HepG2 (cell line): ENCODE measurements at regions not wholly inside any gene's neighbourhood (a gene's known extent, or its start where the extent isn't known, plus 50 kb on each side); places are given as distances from the start of the nearest gene placed in this dataset.

Experiments used
- ATF7 ChIP-seq, 2 experiments: fragments of 450-650 bp in 1 of 2; sonication (generic) in 1 of 2; formaldehyde crosslinking in 1 of 2; IDR thresholded peaks; 2 replicates each; pipeline versions ENCODE4 v1.4.0 to v1.6.1; 2016 to 2020; ENCODE audit warnings: antibody characterized with exemption in 1 of 2, mild to moderate bottlenecking in 1 of 2, missing genetic modification reagents in 1 of 2
- CCDC6 ChIP-seq: sonication (generic); formaldehyde crosslinking; IDR thresholded peaks from 2 replicates; pipeline ENCODE4 v1.8.1; 2022; ENCODE audit warnings: mild to moderate bottlenecking, missing genetic modification reagents, moderate library complexity
- CEBPB ChIP-seq: IDR thresholded peaks from 2 replicates; pipeline ENCODE4 v1.6.1; 2011; ENCODE audit warnings: low read depth, low read length, improper control_type of control experiment, borderline replicate concordance
- CEBPG ChIP-seq: IDR thresholded peaks from 2 replicates; pipeline ENCODE4 v1.6.1; 2016
- CREM ChIP-seq, 2 experiments: sonication (generic) in 1 of 2; formaldehyde crosslinking in 1 of 2; IDR thresholded peaks; 2 replicates each; pipeline versions ENCODE4 v1.4.0 to v1.6.1; 2016 to 2020; ENCODE audit warnings: antibody characterized with exemption in 1 of 2, mild to moderate bottlenecking in 1 of 2, missing genetic modification reagents in 1 of 2
- FOXA3 ChIP-seq: IDR thresholded peaks from 2 replicates; pipeline ENCODE4 v1.6.1; 2016; ENCODE audit warnings: missing genetic modification reagents, missing compliant biosample characterization
- FOXO1 ChIP-seq: sonication (generic); formaldehyde crosslinking; IDR thresholded peaks from 2 replicates; pipeline ENCODE4 v1.4.0; 2020; ENCODE audit warnings: missing genetic modification reagents
- HMG20A ChIP-seq: IDR thresholded peaks from 2 replicates; pipeline ENCODE4 v1.6.1; 2016; ENCODE audit warnings: borderline replicate concordance
- ISL2 ChIP-seq: sonication (generic); formaldehyde crosslinking; IDR thresholded peaks from 2 replicates; pipeline ENCODE4 v1.5.0; 2020; ENCODE audit warnings: missing genetic modification reagents
- NCOA5 ChIP-seq: sonication (generic); formaldehyde crosslinking; IDR thresholded peaks from 2 replicates; pipeline ENCODE4 v1.4.0; 2020; ENCODE audit warnings: missing genetic modification reagents
- NFKBIZ ChIP-seq: IDR thresholded peaks from 2 replicates; pipeline ENCODE4 v1.6.1; 2018; ENCODE audit warnings: missing genetic modification reagents, missing compliant biosample characterization
- PHF20 ChIP-seq: sonication (generic); formaldehyde crosslinking; IDR thresholded peaks from 2 replicates; pipeline ENCODE4 v1.5.0; 2020; ENCODE audit warnings: mild to moderate bottlenecking, missing genetic modification reagents
- PHF5A ChIP-seq: IDR thresholded peaks from one replicate; pipeline ENCODE4 v1.6.1; 2018; ENCODE audit warnings: low read depth, missing genetic modification reagents; ENCODE audit not compliant: unreplicated experiment
- POLR2G ChIP-seq: fragments of 200-400 bp; formaldehyde crosslinking; IDR thresholded peaks from 2 replicates; pipeline ENCODE4 v1.6.1; 2018; ENCODE audit warnings: mild to moderate bottlenecking, low read depth, low read length, moderate library complexity
- PRDM10 ChIP-seq: sonication (generic); formaldehyde crosslinking; IDR thresholded peaks from 2 replicates; pipeline ENCODE4 v1.4.0; 2020; ENCODE audit warnings: low read depth, missing genetic modification reagents
- RBAK ChIP-seq: sonication (generic); formaldehyde crosslinking; IDR thresholded peaks from 2 replicates; pipeline ENCODE4 v1.5.1; 2020; ENCODE audit warnings: mild to moderate bottlenecking, missing genetic modification reagents
- SNAI1 ChIP-seq: sonication (generic); formaldehyde crosslinking; IDR thresholded peaks from 2 replicates; pipeline ENCODE4 v1.5.0; 2020; ENCODE audit warnings: mild to moderate bottlenecking, missing genetic modification reagents, borderline replicate concordance
- SOX13 ChIP-seq, 3 experiments: fragments of 450-650 bp in 1 of 3; sonication (generic) in 1 of 3; formaldehyde crosslinking in 1 of 3; IDR thresholded peaks in 2 of 3; conservative IDR thresholded peaks in 1 of 3; 2 replicates each; pipeline versions ENCODE4 v1.5.0 to v1.6.1; 2016 to 2020; ENCODE audit warnings: antibody characterized with exemption in 1 of 3, mild to moderate bottlenecking in 1 of 3, missing compliant biosample characterization in 1 of 3, missing genetic modification reagents in 1 of 3, moderate library complexity in 1 of 3
- SOX5 ChIP-seq: IDR thresholded peaks from 2 replicates; pipeline ENCODE4 v1.6.1; 2016; ENCODE audit warnings: borderline replicate concordance
- ZNF354B ChIP-seq: sonication (generic); formaldehyde crosslinking; IDR thresholded peaks from 2 replicates; pipeline ENCODE4 v1.8.0; 2022; ENCODE audit warnings: mild to moderate bottlenecking, missing genetic modification reagents
- ZNF549 ChIP-seq: sonication (generic); formaldehyde crosslinking; IDR thresholded peaks from 2 replicates; pipeline ENCODE4 v1.5.0; 2020; ENCODE audit warnings: missing genetic modification reagents
- ZNF644 ChIP-seq: IDR thresholded peaks from 2 replicates; pipeline ENCODE4 v1.6.1; 2016; ENCODE audit warnings: low read depth
- ZNF75D ChIP-seq: sonication (generic); formaldehyde crosslinking; IDR thresholded peaks from 2 replicates; pipeline ENCODE4 v1.8.1; 2023; ENCODE audit warnings: missing genetic modification reagents, mild to moderate bottlenecking, borderline replicate concordance
- TF ChIP-seq, protein P1 (sequence below): IDR thresholded peaks from 2 replicates; pipeline ENCODE4 v1.6.1; 2016; ENCODE audit warnings: low read depth, borderline replicate concordance
- TF ChIP-seq, protein P2 (sequence below), 2 experiments: sonication (generic) in 1 of 2; formaldehyde crosslinking in 1 of 2; IDR thresholded peaks; 2 replicates each; pipeline versions ENCODE4 v1.5.1 to v1.6.1; 2011 to 2020; ENCODE audit warnings: borderline replicate concordance in 1 of 2, low read depth in 1 of 2, low read length in 1 of 2, mild to moderate bottlenecking in 1 of 2, missing genetic modification reagents in 1 of 2, moderate library complexity in 1 of 2

DNA sequence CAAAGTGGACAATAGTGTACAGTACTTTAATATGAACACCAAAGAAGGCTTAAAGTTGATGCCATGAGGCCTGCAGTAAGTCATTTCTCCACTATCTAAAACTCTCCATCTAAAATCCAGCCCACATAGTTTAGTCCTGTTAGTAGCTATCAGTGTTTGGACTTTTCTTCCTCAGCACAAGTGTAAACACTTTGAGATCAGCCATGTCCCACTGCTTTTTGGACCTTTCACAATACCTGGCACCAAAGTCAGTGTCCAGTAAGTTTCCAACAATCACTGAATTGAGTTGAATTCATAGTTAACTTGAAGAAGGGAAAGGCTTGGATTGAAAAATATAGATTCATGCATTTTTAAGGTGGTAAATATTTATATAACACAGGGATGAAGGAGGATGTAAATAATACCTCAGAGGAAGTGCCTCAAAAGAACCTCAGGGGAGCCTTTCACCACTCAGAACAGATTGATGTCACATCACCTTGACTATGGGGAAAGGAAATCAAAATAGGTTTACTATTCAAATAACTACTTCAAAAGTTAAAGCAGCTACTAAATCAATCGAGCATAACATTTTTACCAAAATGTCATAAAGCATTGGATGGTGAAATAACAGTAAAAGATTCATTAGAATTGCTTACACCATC lies 76.7 kb downstream of the FTHL17 start (continued):
- no peak for TF ChIP-seq PHF20 (CRISPR knock-in tag)
- TF ChIP-seq POLR2G, result no peak
- peak; percentile 81; the same call in 1 of the 2 replicates for TF ChIP-seq ZNF644 (CRISPR knock-in tag)
- no peak for TF ChIP-seq ZNF75D (CRISPR knock-in tag)
- no peak for TF ChIP-seq NFKBIZ (CRISPR knock-in tag)
- TF ChIP-seq ZNF354B, result no peak
- no peak for TF ChIP-seq SNAI1 (CRISPR knock-in tag)
- TF ChIP-seq, protein P1, sequence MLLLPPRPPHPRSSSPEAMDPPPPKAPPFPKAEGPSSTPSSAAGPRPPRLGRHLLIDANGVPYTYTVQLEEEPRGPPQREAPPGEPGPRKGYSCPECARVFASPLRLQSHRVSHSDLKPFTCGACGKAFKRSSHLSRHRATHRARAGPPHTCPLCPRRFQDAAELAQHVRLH (CRISPR knock-in tag), result no peak
- no peak for TF ChIP-seq ZNF549 (CRISPR knock-in tag)
- TF ChIP-seq SOX13 (IDR thresholded peaks at IDR 0.05), result no peak
- TF ChIP-seq SOX13 (CRISPR knock-in tag; conservative IDR thresholded peaks at IDR 0.05 in 1 of 2, IDR thresholded peaks at IDR 0.05 in 1 of 2), result peak in 1 of 2 experiments; percentile 63; a peak in 2 of 4 replicates
- peak; percentile 53; the same call in 1 of the 2 replicates for TF ChIP-seq CEBPB
- TF ChIP-seq ATF7 (IDR thresholded peaks at IDR 0.05), result no peak
- no peak for TF ChIP-seq ATF7 (CRISPR knock-in tag; IDR thresholded peaks at IDR 0.05)
- peak; percentile 56; the same call in 1 of the 2 replicates for TF ChIP-seq HMG20A (CRISPR knock-in tag)
- TF ChIP-seq PRDM10, result no peak
- TF ChIP-seq CEBPG (CRISPR knock-in tag), result peak; percentile 79
- TF ChIP-seq RBAK (CRISPR knock-in tag), result peak; percentile 68; the same call in 1 of the 2 replicates
- no peak for TF ChIP-seq CCDC6 (CRISPR knock-in tag)
- TF ChIP-seq SOX5 (CRISPR knock-in tag), result peak; percentile 66; the same call in 1 of the 2 replicates
- no peak for TF ChIP-seq PHF5A (CRISPR knock-in tag)
- TF ChIP-seq, protein P2, sequence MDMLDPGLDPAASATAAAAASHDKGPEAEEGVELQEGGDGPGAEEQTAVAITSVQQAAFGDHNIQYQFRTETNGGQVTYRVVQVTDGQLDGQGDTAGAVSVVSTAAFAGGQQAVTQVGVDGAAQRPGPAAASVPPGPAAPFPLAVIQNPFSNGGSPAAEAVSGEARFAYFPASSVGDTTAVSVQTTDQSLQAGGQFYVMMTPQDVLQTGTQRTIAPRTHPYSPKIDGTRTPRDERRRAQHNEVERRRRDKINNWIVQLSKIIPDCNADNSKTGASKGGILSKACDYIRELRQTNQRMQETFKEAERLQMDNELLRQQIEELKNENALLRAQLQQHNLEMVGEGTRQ (IDR thresholded peaks at IDR 0.05; ENCODE audit: low read depth, low read length), result no peak
- TF ChIP-seq, protein P2 (CRISPR knock-in tag; IDR thresholded peaks at IDR 0.05; ENCODE audit: borderline replicate concordance), result no peak
- no peak for TF ChIP-seq NCOA5 (CRISPR knock-in tag)
- peak; percentile 53; the same call in 1 of the 2 replicates for TF ChIP-seq FOXO1
- TF ChIP-seq ISL2 (CRISPR knock-in tag), result peak; percentile 26; the same call in 1 of the 2 replicates
- peak; percentile 46; the same call in 1 of the 2 replicates for TF ChIP-seq CREM (IDR thresholded peaks at IDR 0.05)
- no peak for TF ChIP-seq CREM (CRISPR knock-in tag; IDR thresholded peaks at IDR 0.05)
- TF ChIP-seq FOXA3 (CRISPR knock-in tag), result peak; percentile 48; the same call in 1 of the 2 replicates
